ENCODE measurements at regions not wholly inside any gene's neighbourhood (a gene's known extent, or its start where the extent isn't known, plus 50 kb on each side); places are given as distances from the start of the nearest gene placed in this dataset.

DNA sequence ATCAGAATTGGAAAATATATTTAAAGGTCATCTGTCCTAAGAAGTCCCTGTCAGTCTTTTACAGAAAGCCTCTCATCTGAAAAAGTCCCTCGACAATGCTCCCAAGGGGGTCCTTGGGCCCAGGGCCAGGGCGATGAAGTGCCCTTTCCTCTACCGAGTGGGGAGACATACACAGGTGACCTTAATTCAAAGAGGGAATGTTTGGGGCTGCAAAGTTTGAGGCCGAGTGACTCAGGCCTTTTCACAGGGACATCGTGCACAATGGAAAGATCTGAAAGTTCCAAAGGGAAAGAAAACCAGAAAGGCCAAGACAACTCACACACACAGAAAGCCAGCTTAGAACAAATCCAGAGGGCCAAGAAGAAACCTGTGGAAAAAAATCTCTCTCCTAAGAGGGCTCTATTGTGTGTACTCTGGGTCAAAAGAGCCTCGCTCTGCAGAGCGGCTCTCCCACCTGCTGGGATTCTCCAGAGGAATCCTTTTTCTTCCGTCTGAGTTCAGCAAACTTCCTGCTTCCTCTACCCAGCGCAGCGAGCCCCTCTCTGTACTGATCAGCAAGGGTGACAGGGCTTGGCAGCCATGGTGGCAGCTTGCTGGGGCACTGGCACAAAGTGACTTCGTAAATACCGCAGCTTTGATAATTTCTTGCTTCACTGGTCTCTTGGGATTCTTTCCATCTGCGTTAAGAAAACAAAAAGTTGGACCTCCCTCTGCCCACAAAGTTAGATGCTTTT, 259.1 kb downstream of the OPA1 start:
- no peak for DNase-seq

DNA sequence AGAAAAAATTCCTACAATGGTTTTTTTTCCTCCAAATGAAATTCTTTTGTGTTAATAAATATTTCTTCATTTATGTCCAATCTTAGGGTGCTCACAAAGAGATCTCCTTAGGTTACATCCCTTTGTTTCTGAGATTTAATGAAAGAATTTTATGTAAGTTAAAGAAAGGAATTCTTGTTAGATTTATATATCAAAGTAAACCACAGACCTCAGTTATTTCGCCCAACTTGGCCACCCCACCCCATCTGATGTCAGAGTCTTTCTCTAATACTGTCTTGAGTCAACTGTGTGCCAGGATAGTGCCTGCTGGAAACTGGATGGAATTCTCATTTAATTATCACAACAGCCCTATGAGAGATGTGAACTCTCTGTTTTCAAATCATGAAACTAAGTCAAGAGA, 259.9 kb downstream of the OPA1 start:
- DNase-seq, result no peak

GRCh38 chr3:193853511-193854219, 260.7 kb downstream of the OPA1 start:
- no peak for DNase-seq

DNA sequence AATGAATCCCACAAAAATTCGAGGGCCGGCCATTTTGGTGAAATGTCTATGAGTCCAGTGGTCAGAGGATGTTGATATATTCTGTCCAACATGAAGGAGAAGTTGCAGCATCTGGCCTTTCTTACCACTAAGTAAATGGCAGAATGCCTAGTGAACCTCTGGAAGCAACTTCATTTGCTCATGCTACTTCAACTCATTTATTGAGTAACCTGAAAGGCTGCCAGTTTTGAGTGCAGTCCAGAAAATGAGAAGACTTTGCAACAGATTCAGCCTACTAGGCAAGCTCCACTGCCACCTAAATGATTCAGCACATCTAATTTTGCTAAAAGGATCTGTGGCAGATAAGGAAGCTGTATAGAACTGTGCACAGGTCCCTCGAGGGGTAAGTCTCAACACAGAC, 265.0 kb downstream of the OPA1 start:
- no peak for DNase-seq

DNA sequence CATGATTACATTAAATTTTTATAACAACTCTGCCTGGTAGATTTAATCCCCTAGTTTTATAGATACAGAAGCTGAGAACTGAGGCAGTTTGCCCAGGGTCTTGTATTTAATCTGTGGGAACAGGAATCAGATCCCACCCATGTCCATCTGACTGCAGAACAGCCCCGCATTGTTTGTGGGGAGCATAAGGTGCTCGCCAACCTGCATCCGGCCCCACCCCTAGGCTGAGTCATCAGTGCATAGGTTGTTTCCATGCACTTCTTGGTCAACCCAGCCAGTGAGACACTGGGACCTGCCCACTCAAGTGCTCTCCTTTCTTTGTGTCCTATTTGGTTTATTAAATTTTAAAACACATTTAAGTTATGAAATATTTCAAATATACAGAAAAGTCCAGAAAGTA, 266.2 kb downstream of the OPA1 start:
- no peak for DNase-seq

- DNase-seq, result no peak
Observed at GRCh38 chr3:193861012-193861411, 268.0 kb downstream of the OPA1 start.

DNA sequence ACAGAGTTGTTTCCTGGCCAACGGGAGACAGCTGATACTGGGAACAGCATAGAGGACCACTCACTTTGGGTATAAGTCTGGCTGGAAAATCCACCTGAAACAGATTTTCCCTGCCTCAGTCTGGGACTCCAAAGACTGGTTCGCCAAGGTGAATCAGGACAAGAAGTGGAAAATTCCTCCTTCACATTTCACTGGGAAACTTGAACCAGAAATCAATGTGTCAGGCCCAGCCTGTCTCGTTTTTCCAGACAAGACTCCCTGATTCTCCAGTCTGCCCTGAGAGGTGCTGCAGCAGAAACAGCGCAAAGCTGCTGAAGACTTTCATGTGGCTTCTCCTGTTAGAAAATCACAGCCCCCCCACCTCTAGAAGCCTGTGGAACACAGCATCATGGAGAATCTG, 269.8 kb downstream of the OPA1 start:
- no peak for DNase-seq

DNA sequence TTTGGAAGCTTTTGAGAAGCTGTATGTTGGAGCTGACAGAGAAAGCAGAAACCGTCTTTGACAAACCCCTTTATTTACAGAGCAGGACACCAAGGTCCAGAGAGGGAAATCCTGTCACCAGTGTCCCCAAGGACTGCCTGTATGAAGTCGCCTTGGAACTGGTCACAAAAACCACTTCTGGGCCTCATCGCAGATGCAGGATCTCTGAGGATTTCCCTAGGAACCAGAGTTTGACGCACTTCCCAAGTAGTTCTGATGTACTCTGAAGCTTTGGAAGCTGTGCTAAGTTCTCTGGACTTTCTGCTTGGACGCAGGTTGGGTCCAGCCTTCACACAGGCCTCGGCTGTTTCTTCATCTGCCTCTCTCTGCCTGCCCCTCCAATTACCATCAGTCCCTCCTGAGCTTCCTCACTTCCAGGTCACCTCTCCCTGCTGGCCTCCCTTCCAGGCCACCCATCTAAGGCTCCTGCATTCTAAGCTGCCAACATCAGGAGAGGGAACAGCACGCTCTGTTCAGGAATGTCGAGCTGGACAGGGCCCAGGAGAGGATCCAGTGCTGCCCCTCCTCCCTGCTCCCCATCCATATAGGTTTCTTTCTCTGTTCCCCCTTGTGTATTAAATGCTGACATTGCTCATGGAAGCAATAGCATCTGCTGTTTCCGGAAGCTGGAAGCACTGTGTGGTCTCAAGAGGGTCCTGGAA, 270.8 kb downstream of the OPA1 start:
- no peak for DNase-seq

- DNase-seq, result no peak
Observed at GRCh38 chr3:193865339-193865738, 270.6 kb upstream of the HES1 start.

DNA sequence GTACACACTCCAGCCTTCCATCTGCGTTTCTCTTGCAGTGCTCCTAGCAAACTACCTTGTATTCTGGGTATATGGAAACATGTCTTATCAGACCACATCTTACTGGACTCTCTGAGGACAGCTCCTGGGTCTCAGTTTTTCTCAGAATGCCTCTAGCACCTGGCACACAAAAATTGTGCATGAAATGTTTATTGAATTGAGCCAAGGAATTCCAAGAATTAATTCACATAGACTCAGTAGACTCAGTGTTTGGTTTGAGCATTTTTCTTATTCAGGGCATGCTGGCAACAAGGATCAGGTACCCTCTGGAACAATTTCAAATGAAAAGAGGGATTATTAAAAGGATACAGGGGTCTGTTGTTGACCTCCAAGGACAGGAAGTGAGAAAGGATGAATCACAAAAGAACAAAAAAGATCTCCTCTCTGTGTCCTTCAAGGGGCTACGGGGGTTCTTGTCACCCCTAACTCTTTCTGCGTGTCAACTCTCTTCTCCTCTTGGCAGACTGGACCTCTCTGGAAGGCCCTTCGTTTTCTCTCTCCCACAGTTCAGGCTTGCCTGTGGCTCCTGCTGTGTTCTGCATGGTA, 270.0 kb upstream of the HES1 start:
- DNase-seq, result no peak

- DNase-seq, result no peak
Observed at GRCh38 chr3:193868590-193868989, 267.4 kb upstream of the HES1 start.

- DNase-seq, result no peak
Observed at GRCh38 chr3:193869221-193870201, 266.4 kb upstream of the HES1 start.

GRCh38 chr3:193870376-193871219, 265.4 kb upstream of the HES1 start:
- DNase-seq, result no peak

DNA sequence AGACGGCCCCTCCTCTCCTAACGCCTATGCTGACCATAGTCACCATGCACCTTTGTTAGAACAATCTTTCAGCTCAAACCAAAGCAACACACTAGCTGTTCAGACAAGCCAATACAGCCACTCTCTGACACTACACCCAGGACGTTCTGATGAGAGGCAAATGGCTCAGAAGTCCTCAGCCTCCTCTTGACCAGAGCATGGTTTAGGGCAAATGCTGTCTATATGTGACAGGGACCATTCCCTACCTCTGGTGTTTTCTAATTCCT, 264.8 kb upstream of the HES1 start:
- DNase-seq, result no peak

DNA sequence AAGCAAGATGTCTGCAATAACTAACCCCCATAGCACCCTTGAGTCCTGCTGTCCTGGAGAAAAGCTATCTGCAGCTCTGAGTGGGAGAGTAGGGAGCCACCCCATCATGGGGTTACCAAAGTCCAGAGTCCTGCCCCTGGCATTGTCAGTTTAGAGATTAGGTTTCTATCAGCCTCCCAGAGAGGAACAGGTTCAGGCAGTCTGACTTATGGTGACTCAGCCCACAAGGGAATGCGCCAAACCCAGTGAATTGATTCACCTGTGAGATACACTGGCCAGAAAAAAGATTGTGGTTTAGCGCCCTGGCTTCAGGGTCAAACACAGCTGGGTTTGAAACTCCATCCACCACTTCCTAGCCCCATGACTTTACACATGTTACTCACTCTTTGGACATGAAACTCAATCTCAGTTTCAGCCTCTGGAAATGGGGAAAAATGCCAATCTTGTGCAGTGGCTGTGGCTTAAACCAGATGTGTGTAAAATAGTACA, 263.6 kb upstream of the HES1 start:
- no peak for DNase-seq

- no peak for DNase-seq
Observed at GRCh38 chr3:193873426-193874201, 262.3 kb upstream of the HES1 start.

DNA sequence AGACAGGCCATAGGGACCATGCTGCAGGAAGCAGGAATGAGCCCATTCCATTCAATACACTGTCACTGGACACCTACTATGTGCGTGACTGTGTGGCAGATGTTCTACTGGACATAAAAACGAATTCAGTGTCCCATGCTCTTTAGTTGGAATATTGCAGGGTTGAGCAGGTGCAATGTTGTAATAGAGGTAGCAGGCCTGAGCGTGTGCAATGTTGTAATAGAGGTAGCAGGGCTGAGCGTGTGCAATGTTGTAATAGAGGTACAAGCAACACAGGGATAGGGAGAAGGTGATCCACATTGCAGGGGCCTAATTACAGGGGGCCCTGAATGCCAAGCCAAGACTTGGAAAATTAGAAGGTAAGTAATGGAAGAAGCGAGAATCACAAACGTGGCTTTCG, 261.4 kb upstream of the HES1 start:
- no peak for DNase-seq

GRCh38 chr3:193874997-193875593, 260.9 kb upstream of the HES1 start:
- no peak for DNase-seq

DNA sequence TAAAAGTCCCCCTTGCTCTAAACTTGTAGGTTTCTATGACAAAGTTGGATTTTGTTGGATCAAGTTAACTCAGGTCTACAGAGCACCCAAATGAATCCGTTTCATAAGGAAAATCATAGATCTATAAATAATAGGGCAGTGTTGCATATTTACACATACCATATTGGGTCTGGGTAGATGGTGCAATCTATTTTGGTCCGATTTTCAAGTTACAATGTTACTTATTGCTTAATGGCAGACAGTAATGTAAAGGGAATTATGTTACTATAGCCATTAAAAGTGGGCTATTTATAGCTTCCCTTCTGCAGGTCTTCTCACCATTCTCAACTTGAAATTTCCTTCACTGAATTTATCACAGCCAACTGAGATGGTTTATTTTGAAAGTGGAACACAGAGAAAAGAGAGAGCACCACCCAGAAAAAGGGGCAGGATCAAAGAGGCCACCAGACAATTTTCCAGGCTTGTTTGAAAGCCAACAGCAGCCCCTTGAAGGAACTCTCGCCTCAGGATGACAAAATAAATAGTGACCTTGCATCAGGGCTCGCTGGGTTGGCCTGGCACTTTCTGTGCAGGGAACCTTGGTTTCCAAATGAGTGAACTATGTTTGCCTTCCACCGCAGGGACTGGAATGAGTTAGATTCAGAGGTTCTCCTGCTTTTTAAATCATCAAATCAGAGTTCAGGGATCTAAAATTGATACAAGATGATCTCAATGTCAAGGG, 260.2 kb upstream of the HES1 start:
- no peak for DNase-seq
